Hepatocyte (in vitro differentiated cells): ENCODE measurements at regions not wholly inside any gene's neighbourhood (a gene's known extent, or its start where the extent isn't known, plus 50 kb on each side); places are given as distances from the start of the nearest gene placed in this dataset.
A peak's percentile ranks its signal among the peaks of the same experiment; 100 is the strongest.

Experiments
- DNase-seq: peaks from one replicate; pipeline ENCODE4 v3.0.0-alpha.2; 2016; ENCODE audit warnings: low spot score
- H2AFZ ChIP-seq: fragments of 200-600 bp; sonication (generic); 2 replicates; pipeline ENCODE4 v1.6.0; 2016; ENCODE audit warnings: antibody characterized with exemption, mild to moderate bottlenecking
- H3K27ac ChIP-seq: fragments of 200-600 bp; sonication (generic); 2 replicates; pipeline ENCODE4 v1.5.1; 2016; ENCODE audit warnings: mild to moderate bottlenecking
- H3K27me3 ChIP-seq: fragments of 200-600 bp; sonication (generic); 2 replicates; pipeline ENCODE4 v1.6.1; 2016
- H3K36me3 ChIP-seq: fragments of 200-600 bp; sonication (generic); replicated peaks from 2 replicates; pipeline ENCODE4 v1.5.1; 2016; ENCODE audit warnings: low read depth; ENCODE audit not compliant: insufficient read depth
- H3K4me1 ChIP-seq: fragments of 200-600 bp; sonication (generic); 2 replicates; pipeline ENCODE4 v1.5.1; 2016; ENCODE audit warnings: mild to moderate bottlenecking, moderate library complexity; ENCODE audit not compliant: insufficient read depth
- H3K4me2 ChIP-seq: fragments of 200-600 bp; sonication (generic); 2 replicates; pipeline ENCODE4 v1.6.0; 2016
- H3K4me3 ChIP-seq: fragments of 200-600 bp; sonication (generic); 2 replicates; pipeline ENCODE4 v1.5.1; 2016; ENCODE audit warnings: mild to moderate bottlenecking
- H3K79me2 ChIP-seq: fragments of 200-600 bp; sonication (generic); 2 replicates; pipeline ENCODE4 v1.6.0; 2017; ENCODE audit warnings: mild to moderate bottlenecking
- H3K9me2 ChIP-seq: fragments of 200-600 bp; sonication (generic); replicated peaks from 2 replicates; pipeline ENCODE4 v1.6.0; 2017; ENCODE audit warnings: mild to moderate bottlenecking; ENCODE audit not compliant: insufficient read depth
- H3K9me3 ChIP-seq: fragments of 200-600 bp; sonication (generic); 2 replicates; pipeline ENCODE4 v1.5.1; 2016; ENCODE audit warnings: low read depth, mild to moderate bottlenecking
- H4K20me1 ChIP-seq: fragments of 200-600 bp; sonication (generic); 2 replicates; pipeline ENCODE4 v1.6.0; 2016; ENCODE audit warnings: mild to moderate bottlenecking; ENCODE audit not compliant: insufficient read depth, poor library complexity, severe bottlenecking
- EZH2 ChIP-seq: fragments of 200-600 bp; sonication (generic); IDR thresholded peaks from 2 replicates; pipeline ENCODE4 v1.6.1; 2016; ENCODE audit warnings: antibody characterized with exemption, mild to moderate bottlenecking, borderline replicate concordance
- EZH2phosphoT487 ChIP-seq: fragments of 200-600 bp; sonication (generic); IDR thresholded peaks from one replicate; pipeline ENCODE4 v1.6.1; 2018; ENCODE audit warnings: antibody characterized with exemption, mild to moderate bottlenecking, low read depth, moderate library complexity; ENCODE audit not compliant: unreplicated experiment, severe bottlenecking
- WGBS: methylation state at CpG from one replicate; pipeline ENCODE4 v1.1.6; 2016; ENCODE audit warnings: low lambda C conversion rate; ENCODE audit errors: missing lambda C conversion rate; 5-methylcytosine and 5-hydroxymethylcytosine counted together
- TF ChIP-seq, protein P1 (sequence below): fragments of 200-600 bp; sonication (generic); IDR thresholded peaks from 2 replicates; pipeline ENCODE4 v1.5.1; 2016; ENCODE audit warnings: antibody characterized with exemption, mild to moderate bottlenecking; ENCODE audit not compliant: poor library complexity

- DNase-seq = no peak
- TF ChIP-seq EZH2phosphoT487 (no peak), EZH2 (no peak)
- TF ChIP-seq, protein P1, sequence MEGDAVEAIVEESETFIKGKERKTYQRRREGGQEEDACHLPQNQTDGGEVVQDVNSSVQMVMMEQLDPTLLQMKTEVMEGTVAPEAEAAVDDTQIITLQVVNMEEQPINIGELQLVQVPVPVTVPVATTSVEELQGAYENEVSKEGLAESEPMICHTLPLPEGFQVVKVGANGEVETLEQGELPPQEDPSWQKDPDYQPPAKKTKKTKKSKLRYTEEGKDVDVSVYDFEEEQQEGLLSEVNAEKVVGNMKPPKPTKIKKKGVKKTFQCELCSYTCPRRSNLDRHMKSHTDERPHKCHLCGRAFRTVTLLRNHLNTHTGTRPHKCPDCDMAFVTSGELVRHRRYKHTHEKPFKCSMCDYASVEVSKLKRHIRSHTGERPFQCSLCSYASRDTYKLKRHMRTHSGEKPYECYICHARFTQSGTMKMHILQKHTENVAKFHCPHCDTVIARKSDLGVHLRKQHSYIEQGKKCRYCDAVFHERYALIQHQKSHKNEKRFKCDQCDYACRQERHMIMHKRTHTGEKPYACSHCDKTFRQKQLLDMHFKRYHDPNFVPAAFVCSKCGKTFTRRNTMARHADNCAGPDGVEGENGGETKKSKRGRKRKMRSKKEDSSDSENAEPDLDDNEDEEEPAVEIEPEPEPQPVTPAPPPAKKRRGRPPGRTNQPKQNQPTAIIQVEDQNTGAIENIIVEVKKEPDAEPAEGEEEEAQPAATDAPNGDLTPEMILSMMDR = no peak
- Histone ChIP-seq H3K9me2 (no peaks in the 10 kb centered on the region), H2AFZ (no peak overlapping the region), H3K27me3 (no peaks in the 10 kb centered on the region), H3K27ac (no peak overlapping the region), H3K79me2 (no peaks in the 10 kb centered on the region), H3K4me1 (no peaks in the 10 kb centered on the region), H3K9me3 (no peaks in the 10 kb centered on the region), H4K20me1 (no peaks in the 10 kb centered on the region), H3K4me3 (no peak overlapping the region), H3K36me3 (no peaks in the 10 kb centered on the region), H3K4me2 (no peak overlapping the region)
- WGBS = 87% methylated on average over 6 of the region's 6 CpGs
Observed at GRCh38 chr7:19920166-19920565, 146.7 kb upstream of the TMEM196 start.

DNA sequence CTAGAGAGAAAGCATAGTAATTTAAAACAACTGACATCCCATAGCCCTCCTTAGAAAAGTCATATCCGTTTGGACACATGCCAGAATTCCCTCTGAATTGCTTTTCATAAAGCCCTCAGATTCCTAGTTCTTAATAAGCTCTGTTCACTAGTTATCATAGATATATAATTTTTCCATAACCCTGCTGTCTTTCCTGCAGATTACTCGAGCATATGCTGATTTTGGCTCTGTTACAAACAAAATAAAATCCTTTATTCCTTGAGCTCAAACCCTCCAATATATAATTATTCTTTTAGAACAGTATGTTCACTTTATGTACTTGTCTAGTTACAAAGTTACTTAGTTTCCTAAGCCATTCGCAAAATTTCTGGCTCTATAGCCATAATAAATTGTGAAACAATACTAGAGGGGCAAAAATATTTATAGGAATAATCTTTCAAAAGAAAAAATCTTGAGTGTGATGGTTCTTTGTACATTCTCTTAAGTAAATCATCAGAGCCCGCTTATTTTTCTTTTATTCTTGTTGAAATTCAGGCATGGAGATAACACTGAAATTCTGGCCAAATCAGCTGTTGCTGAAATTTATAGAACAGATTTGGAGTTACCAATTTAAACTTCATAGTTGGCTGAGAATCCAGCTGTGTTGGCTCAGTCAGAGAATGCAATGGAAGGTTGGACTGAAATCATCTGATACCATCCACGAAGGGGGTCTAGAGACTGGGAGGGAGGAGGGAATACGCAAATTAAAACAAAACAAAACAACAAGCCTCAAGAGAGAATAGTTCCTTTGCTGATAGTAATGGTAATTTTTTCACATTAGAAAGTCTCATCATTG, 146.1 kb upstream of the TMEM196 start:
- Histone ChIP-seq H4K20me1 (no peaks in the 10 kb centered on the region), H3K4me3 (no peak overlapping the region), H3K27ac (no peak overlapping the region), H3K9me2 (no peaks in the 10 kb centered on the region), H3K27me3 (no peaks in the 10 kb centered on the region), H3K36me3 (no peaks in the 10 kb centered on the region), H3K4me1 (no peaks in the 10 kb centered on the region), H3K4me2 (no peak overlapping the region), H3K79me2 (no peaks in the 10 kb centered on the region), H3K9me3 (no peaks in the 10 kb centered on the region), H2AFZ (no peak overlapping the region)
- WGBS = 78% methylated on average over 6 of the region's 6 CpGs
- TF ChIP-seq EZH2phosphoT487 (no peak), EZH2 (no peak)
- TF ChIP-seq, protein P1 = no peak
- peak; percentile 15 for DNase-seq

DNA sequence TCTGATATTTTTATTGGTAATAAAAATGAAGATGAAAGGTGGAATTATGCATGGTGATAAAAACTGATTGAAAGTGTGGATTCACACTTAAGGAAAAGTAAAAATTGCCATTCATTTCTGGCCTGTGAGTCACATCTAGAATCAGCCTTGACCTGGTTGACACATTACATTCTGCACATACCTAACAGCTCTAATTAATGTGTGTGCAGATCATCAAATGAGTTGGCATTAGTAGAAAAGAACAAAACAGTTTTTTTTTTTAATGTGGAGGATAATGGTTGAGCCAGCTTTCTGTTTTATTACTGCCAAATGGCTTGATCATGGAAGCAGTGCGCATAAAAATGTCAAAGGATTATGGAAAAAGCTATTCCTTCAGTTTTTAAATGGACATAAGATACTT, 142.6 kb upstream of the TMEM196 start:
- no peaks in the 10 kb centered on the region for H3K27me3 ChIP-seq
- DNase-seq = no peak
- H3K4me1 ChIP-seq = no peaks in the 10 kb centered on the region
- H3K79me2 ChIP-seq = no peaks in the 10 kb centered on the region
- H2AFZ ChIP-seq = no peak overlapping the region
- no peaks in the 10 kb centered on the region for H3K9me3 ChIP-seq
- H3K4me2 ChIP-seq = no peak overlapping the region
- no peaks in the 10 kb centered on the region for H4K20me1 ChIP-seq
- TF ChIP-seq, protein P1 = no peak
- TF ChIP-seq EZH2phosphoT487 (no peak), EZH2 (no peak)
- WGBS = 92% methylated on average over 1 of the region's 1 CpG
- no peaks in the 10 kb centered on the region for H3K9me2 ChIP-seq
- no peak overlapping the region for H3K27ac ChIP-seq
- no peak overlapping the region for H3K4me3 ChIP-seq
- H3K36me3 ChIP-seq = no peaks in the 10 kb centered on the region
